ENCODE measurements at regions not wholly inside any gene's neighbourhood (a gene's known extent, or its start where the extent isn't known, plus 50 kb on each side); places are given as distances from the start of the nearest gene placed in this dataset.

DNA sequence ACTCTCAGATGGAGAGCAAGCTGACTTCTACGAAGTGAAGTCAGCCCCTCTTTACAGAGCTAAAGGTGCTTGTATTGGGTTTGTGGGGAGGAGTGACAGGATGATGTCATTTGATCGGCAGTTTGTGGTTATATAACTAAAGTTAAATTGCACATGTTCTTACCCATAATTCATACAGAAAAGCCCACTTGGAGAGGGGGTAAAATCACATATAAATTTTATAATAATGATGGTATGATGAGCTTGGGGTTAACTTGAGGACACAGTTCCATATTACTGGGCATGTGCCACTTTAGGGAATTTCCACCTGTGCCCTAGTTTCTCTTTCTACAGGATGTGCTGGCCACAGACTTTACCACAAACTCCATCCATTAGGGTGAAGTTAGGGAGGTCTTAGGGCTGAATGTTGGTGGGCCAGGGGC lies 1178.6 kb upstream of the CDH9 start:
- TF ChIP-seq, protein P1, sequence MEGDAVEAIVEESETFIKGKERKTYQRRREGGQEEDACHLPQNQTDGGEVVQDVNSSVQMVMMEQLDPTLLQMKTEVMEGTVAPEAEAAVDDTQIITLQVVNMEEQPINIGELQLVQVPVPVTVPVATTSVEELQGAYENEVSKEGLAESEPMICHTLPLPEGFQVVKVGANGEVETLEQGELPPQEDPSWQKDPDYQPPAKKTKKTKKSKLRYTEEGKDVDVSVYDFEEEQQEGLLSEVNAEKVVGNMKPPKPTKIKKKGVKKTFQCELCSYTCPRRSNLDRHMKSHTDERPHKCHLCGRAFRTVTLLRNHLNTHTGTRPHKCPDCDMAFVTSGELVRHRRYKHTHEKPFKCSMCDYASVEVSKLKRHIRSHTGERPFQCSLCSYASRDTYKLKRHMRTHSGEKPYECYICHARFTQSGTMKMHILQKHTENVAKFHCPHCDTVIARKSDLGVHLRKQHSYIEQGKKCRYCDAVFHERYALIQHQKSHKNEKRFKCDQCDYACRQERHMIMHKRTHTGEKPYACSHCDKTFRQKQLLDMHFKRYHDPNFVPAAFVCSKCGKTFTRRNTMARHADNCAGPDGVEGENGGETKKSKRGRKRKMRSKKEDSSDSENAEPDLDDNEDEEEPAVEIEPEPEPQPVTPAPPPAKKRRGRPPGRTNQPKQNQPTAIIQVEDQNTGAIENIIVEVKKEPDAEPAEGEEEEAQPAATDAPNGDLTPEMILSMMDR (IDR thresholded peaks at IDR 0.05) = no peak
- no peak for TF ChIP-seq POLR2A (IDR thresholded peaks at IDR 0.05)
